ENCODE measurements at regions not wholly inside any gene's neighbourhood (a gene's known extent, or its start where the extent isn't known, plus 50 kb on each side); places are given as distances from the start of the nearest gene placed in this dataset.

DNA sequence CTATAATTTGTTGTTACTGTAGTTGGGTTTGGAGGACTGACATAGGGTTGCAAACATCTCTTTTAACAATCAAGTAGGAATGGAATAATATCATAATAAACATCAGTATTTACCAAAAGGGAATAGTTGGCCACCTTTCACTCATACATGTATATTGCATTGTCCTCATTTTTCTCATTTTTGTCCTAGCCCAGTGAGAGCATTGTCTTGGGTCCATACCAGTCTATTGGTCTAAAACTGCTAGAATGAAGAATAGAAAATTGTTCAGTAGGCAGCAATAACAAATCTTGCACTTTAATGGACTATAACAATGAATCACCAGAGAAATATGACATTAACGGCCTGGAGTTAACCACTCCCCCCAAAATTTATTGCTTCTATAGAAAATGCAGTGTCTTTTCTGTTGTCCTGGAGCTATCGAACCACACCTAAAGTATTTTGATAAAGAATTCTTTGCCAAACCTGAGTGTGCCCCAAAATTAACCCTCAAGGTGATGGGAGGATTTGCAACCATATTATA, 80.9 kb upstream of the IL33 start:
- TF ChIP-seq TOX (CRISPR knock-in tag; IDR thresholded peaks at IDR 0.05; ENCODE audit: borderline replicate concordance) (no peak), ISL1 (CRISPR knock-in tag; IDR thresholded peaks at IDR 0.05) (peak; percentile 82), ZNF70 (CRISPR knock-in tag; IDR thresholded peaks at IDR 0.05) (no peak), ZC3H10 (CRISPR knock-in tag; IDR thresholded peaks at IDR 0.05) (no peak), PPARA (CRISPR knock-in tag; IDR thresholded peaks at IDR 0.05; ENCODE audit: borderline replicate concordance) (no peak), ARNTL (CRISPR knock-in tag; IDR thresholded peaks at IDR 0.05; ENCODE audit: borderline replicate concordance, low read depth) (no peak), ESRRG (CRISPR knock-in tag; IDR thresholded peaks at IDR 0.05) (no peak), RARB (CRISPR knock-in tag; IDR thresholded peaks at IDR 0.05) (no peak)
- TF ChIP-seq, protein P1, sequence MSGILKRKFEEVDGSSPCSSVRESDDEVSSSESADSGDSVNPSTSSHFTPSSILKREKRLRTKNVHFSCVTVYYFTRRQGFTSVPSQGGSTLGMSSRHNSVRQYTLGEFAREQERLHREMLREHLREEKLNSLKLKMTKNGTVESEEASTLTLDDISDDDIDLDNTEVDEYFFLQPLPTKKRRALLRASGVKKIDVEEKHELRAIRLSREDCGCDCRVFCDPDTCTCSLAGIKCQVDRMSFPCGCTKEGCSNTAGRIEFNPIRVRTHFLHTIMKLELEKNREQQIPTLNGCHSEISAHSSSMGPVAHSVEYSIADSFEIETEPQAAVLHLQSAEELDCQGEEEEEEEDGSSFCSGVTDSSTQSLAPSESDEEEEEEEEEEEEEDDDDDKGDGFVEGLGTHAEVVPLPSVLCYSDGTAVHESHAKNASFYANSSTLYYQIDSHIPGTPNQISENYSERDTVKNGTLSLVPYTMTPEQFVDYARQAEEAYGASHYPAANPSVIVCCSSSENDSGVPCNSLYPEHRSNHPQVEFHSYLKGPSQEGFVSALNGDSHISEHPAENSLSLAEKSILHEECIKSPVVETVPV (CRISPR knock-in tag; IDR thresholded peaks at IDR 0.05) = no peak
- TF ChIP-seq, protein P2, sequence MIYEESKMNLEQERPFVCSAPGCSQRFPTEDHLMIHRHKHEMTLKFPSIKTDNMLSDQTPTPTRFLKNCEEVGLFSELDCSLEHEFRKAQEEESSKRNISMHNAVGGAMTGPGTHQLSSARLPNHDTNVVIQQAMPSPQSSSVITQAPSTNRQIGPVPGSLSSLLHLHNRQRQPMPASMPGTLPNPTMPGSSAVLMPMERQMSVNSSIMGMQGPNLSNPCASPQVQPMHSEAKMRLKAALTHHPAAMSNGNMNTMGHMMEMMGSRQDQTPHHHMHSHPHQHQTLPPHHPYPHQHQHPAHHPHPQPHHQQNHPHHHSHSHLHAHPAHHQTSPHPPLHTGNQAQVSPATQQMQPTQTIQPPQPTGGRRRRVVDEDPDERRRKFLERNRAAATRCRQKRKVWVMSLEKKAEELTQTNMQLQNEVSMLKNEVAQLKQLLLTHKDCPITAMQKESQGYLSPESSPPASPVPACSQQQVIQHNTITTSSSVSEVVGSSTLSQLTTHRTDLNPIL (CRISPR knock-in tag; IDR thresholded peaks at IDR 0.05; ENCODE audit: low read depth) = no peak
